Activated T-helper 2 cell treated with anti-CD3 and anti-CD28 coated beads, Interferon-gamma antibody, Interleukin-2, Interleukin-4, amounts not matched to agents 10 μg/mL and 5 μg/mL and 100 μg/mL, durations not matched to agents 14 hours and 24 hours and 36 hours (primary cell): ENCODE measurements at regions not wholly inside any gene's neighbourhood (a gene's known extent, or its start where the extent isn't known, plus 50 kb on each side); places are given as distances from the start of the nearest gene placed in this dataset.
"Not testable (repeated sequence)": the region's sequence is repeated elsewhere in the genome, so short reads cannot be mapped to it uniquely, and the experiment has no call there.

ENCODE experiments used
- DNase-seq: peaks from one replicate; pipeline ENCODE4 v3.0.0; 2021; ENCODE audit warnings: low spot score
- H3K27ac Mint-ChIP-seq: one replicate; pipeline ENCODE4 v1.8.0; 2021; ENCODE audit warnings: mixed read lengths
- H3K27me3 Mint-ChIP-seq: one replicate; pipeline ENCODE4 v1.8.0; 2021; ENCODE audit warnings: low read depth, mixed read lengths
- H3K36me3 Mint-ChIP-seq: one replicate; pipeline ENCODE4 v1.8.0; 2021; ENCODE audit warnings: low read depth, mixed read lengths
- H3K4me1 Mint-ChIP-seq: one replicate; pipeline ENCODE4 v1.8.0; 2021; ENCODE audit warnings: low read depth, mixed read lengths
- H3K4me3 Mint-ChIP-seq: one replicate; pipeline ENCODE4 v1.8.0; 2021; ENCODE audit warnings: low read depth, mild to moderate bottlenecking, moderate library complexity, mixed read lengths
- H3K9me3 Mint-ChIP-seq: one replicate; pipeline ENCODE4 v1.8.0; 2021; ENCODE audit warnings: mixed read lengths
- intact Hi-C: fragments of 100-400 bp; cut with micrococcal nuclease; formaldehyde crosslinking; loops from one replicate; pipeline ENCODE4 v1.15.1; 2023

- intact Hi-C loops, result no loop called here
- no peaks in the 10 kb centered on the region for H3K27me3 Mint-ChIP-seq
- no peak overlapping the region for H3K27ac Mint-ChIP-seq
These were observed 340.1 kb upstream of the FSTL5 start for GRCh38 chr4:162503868-162504267.

GRCh38 chr4:162502109-162502508, 338.3 kb upstream of the FSTL5 start:
- Mint-ChIP-seq H3K27ac (no peak overlapping the region), H3K36me3 (no peaks in the 10 kb centered on the region), H3K4me1 (no peaks in the 10 kb centered on the region), H3K9me3 (no peaks in the 10 kb centered on the region), H3K27me3 (no peaks in the 10 kb centered on the region), H3K4me3 (no peak overlapping the region)
- intact Hi-C loops, result no loop called here
- no peak for DNase-seq

More at GRCh38 chr4:162503868-162504267, 340.1 kb upstream of the FSTL5 start:
- Mint-ChIP-seq H3K36me3 (no peaks in the 10 kb centered on the region), H3K9me3 (no peaks in the 10 kb centered on the region), H3K4me3 (no peak overlapping the region), H3K4me1 (no peaks in the 10 kb centered on the region)
- DNase-seq, result no peak

GRCh38 chr4:162499478-162499877, 335.7 kb upstream of the FSTL5 start:
- no peak overlapping the region for H3K27ac Mint-ChIP-seq
- H3K4me1 Mint-ChIP-seq, result no peaks in the 10 kb centered on the region
- DNase-seq, result no peak
- H3K36me3 Mint-ChIP-seq, result no peaks in the 10 kb centered on the region
- no peak overlapping the region for H3K4me3 Mint-ChIP-seq
- intact Hi-C loops, result loop anchor here (5.0 kb wide), 1 partner anchor 1048 kb away; no protein-coding TSS in a partner anchor
- H3K27me3 Mint-ChIP-seq, result no peaks in the 10 kb centered on the region
- H3K9me3 Mint-ChIP-seq, result no peaks in the 10 kb centered on the region

GRCh38 chr4:162498168-162498567, 334.4 kb upstream of the FSTL5 start:
- DNase-seq, result no peak
- Mint-ChIP-seq H3K9me3 (no peaks in the 10 kb centered on the region), H3K27ac (no peak overlapping the region), H3K4me3 (no peak overlapping the region), H3K36me3 (no peaks in the 10 kb centered on the region), H3K27me3 (no peaks in the 10 kb centered on the region), H3K4me1 (no peaks in the 10 kb centered on the region)
- intact Hi-C loops, result loop anchor here (5.0 kb wide), 1 partner anchor 1049 kb away; no protein-coding TSS in a partner anchor

DNA sequence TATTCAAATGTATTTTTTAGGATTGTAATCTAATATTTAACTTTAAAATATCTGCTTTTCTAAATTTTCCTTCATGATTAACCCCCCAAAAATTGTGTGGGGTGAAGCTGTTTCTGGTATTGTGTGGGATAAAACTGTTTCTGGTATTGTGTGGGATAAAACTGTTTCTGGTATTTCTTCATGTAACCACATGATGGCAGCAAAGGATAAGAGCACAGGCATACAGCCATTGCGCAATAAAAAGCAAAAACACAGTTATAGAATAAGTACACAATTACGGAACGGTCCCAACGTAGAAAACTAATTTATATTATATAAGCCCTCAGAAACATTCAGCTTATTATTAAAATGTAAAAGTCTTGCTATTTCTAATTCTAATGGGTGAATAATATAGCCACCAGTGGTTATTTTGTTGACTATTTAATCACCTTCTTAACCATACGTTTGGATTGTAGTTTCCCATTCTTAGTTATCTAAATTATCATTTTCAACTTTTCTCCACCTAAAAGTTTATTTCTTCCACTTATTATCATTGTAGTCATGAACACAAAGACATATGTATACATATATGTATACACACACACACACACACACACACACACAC, 333.9 kb upstream of the FSTL5 start:
- Mint-ChIP-seq H3K4me1 (no peaks in the 10 kb centered on the region), H3K9me3 (no peaks in the 10 kb centered on the region), H3K27me3 (no peaks in the 10 kb centered on the region), H3K4me3 (no peak overlapping the region), H3K36me3 (no peaks in the 10 kb centered on the region), H3K27ac (no peak overlapping the region)
- no peak for DNase-seq
- intact Hi-C loops, result loop anchor here (2.0 to 5.0 kb wide), 3 partner anchors 541 to 1050 kb away; partner anchors contain the start of gene NPY1R

DNA sequence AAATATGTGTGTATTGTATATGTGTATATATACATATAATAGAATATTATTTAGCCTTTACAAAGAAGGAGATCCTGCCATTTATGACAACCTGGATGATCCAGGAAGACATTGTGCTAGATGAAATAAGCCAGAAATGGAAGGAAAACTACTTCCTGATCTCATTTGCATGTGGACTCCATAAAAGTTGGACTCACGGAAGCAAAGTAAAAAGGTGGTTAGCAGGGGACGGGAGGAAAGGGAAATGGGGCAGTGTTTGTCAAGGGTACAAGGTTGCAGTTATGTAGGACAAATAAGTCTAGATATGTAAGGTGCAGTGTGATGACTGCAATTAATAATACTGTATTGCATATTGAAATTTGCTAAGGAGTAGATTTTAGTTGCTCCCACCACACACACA, 331.1 kb upstream of the FSTL5 start:
- no peaks in the 10 kb centered on the region for H3K4me1 Mint-ChIP-seq
- no peaks in the 10 kb centered on the region for H3K36me3 Mint-ChIP-seq
- intact Hi-C loops, result loop anchor here (5.0 kb wide), 1 partner anchor 1052 kb away; no protein-coding TSS in a partner anchor
- no peaks in the 10 kb centered on the region for H3K27me3 Mint-ChIP-seq
- no peak overlapping the region for H3K27ac Mint-ChIP-seq
- no peak for DNase-seq
- no peaks in the 10 kb centered on the region for H3K9me3 Mint-ChIP-seq
- no peak overlapping the region for H3K4me3 Mint-ChIP-seq

- Mint-ChIP-seq H3K9me3 (no peaks in the 10 kb centered on the region), H3K36me3 (no peaks in the 10 kb centered on the region), H3K4me3 (no peak overlapping the region), H3K27me3 (no peaks in the 10 kb centered on the region), H3K4me1 (no peaks in the 10 kb centered on the region), H3K27ac (no peak overlapping the region)
- intact Hi-C loops, result no loop called here
- no peak for DNase-seq
These were observed 321.7 kb upstream of the FSTL5 start for GRCh38 chr4:162485486-162485885.

- intact Hi-C loops, result no loop called here
- H3K4me3 Mint-ChIP-seq, result no peak overlapping the region
- H3K4me1 Mint-ChIP-seq, result no peaks in the 10 kb centered on the region
- no peaks in the 10 kb centered on the region for H3K36me3 Mint-ChIP-seq
- H3K27me3 Mint-ChIP-seq, result no peaks in the 10 kb centered on the region
- DNase-seq, result no peak
- H3K9me3 Mint-ChIP-seq, result no peaks in the 10 kb centered on the region
- H3K27ac Mint-ChIP-seq, result no peak overlapping the region
These were observed 311.4 kb upstream of the FSTL5 start for GRCh38 chr4:162475246-162475645.

DNA sequence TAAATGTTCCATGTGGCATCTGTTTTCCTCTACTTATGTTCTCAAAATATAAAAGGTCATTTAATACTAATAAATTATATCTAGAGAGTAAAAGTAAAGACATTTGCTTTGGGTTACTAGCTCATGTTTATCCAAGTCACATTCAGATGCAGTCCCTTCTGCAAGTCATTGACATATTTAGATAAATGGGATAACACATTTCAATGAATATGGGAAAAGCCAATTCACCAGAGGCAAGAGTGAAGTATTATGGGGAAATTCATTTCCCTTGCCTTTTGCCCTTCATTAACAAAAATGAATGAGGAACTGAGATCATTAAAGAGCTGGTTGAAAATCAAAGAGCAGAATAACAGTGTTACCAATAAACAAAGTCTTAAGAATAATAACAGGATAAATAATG, 306.2 kb upstream of the FSTL5 start:
- Mint-ChIP-seq H3K36me3 (no peaks in the 10 kb centered on the region), H3K27me3 (no peaks in the 10 kb centered on the region), H3K9me3 (no peaks in the 10 kb centered on the region), H3K27ac (no peak overlapping the region), H3K4me3 (no peak overlapping the region), H3K4me1 (no peaks in the 10 kb centered on the region)
- DNase-seq, result no peak
- intact Hi-C loops, result no loop called here

GRCh38 chr4:162465356-162465755, 301.6 kb upstream of the FSTL5 start:
- H3K27me3 Mint-ChIP-seq, H3K36me3 Mint-ChIP-seq, H3K9me3 Mint-ChIP-seq, H3K4me1 Mint-ChIP-seq, H3K4me3 Mint-ChIP-seq, H3K27ac Mint-ChIP-seq, DNase-seq, intact Hi-C loops: not testable (repeated sequence)

GRCh38 chr4:162461952-162462351, 298.2 kb upstream of the FSTL5 start:
- no peaks in the 10 kb centered on the region for H3K27me3 Mint-ChIP-seq
- intact Hi-C loops, result no loop called here
- H3K9me3 Mint-ChIP-seq, result no peaks in the 10 kb centered on the region
- H3K27ac Mint-ChIP-seq, result no peak overlapping the region
- no peak overlapping the region for H3K4me3 Mint-ChIP-seq
- no peaks in the 10 kb centered on the region for H3K36me3 Mint-ChIP-seq
- H3K4me1 Mint-ChIP-seq, result no peaks in the 10 kb centered on the region
- DNase-seq, result no peak

GRCh38 chr4:162458051-162458450, 294.3 kb upstream of the FSTL5 start:
- H3K36me3 Mint-ChIP-seq, result no peaks in the 10 kb centered on the region
- no peak overlapping the region for H3K27ac Mint-ChIP-seq
- H3K27me3 Mint-ChIP-seq, result no peaks in the 10 kb centered on the region
- H3K4me3 Mint-ChIP-seq, result no peak overlapping the region
- no peaks in the 10 kb centered on the region for H3K4me1 Mint-ChIP-seq
- DNase-seq, result no peak
- no peaks in the 10 kb centered on the region for H3K9me3 Mint-ChIP-seq
- intact Hi-C loops, result no loop called here

DNA sequence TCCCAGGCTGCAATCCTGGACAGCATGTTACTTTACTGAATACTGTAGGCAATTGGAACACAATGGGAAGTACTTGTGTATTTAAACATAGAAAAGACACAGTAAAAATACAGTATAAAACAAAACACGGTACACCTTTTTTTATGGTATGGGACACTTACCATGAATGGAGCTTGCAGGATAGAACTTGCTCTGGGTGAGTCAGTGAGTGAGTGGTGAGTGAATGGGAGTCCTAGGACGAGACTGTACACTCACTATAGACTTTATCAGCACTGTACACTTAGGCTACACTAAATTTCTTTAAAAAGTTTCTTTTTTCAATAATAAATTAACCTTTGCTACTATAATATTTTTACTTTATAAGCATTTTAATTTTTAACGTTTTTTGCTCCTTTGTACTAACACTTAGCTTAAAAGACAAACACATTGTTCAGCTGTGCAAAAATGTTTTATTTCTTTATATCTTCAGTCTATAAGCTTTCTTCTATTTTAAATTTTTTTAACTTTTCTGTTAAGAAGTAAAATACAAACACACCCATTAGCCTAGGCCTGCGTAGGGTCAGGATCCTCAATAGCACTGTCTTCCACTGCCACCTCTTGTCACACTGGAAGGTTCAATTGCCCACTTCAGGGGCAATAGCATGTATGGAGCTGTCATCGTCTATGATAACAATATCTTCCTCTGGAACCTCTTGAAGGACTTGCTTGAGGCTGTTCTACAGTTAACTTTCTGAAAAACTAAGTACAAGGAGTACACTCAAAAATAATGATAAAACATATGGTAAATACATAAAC, 293.5 kb upstream of the FSTL5 start:
- no peak for DNase-seq
- intact Hi-C loops, result no loop called here
- H3K36me3 Mint-ChIP-seq, result no peaks in the 10 kb centered on the region
- H3K27ac Mint-ChIP-seq, result no peak overlapping the region
- no peaks in the 10 kb centered on the region for H3K4me1 Mint-ChIP-seq
- no peaks in the 10 kb centered on the region for H3K9me3 Mint-ChIP-seq
- no peaks in the 10 kb centered on the region for H3K27me3 Mint-ChIP-seq
- no peak overlapping the region for H3K4me3 Mint-ChIP-seq
